CD4-positive, alpha-beta T cell (primary cell): ENCODE measurements at regions not wholly inside any gene's neighbourhood (a gene's known extent, or its start where the extent isn't known, plus 50 kb on each side); places are given as distances from the start of the nearest gene placed in this dataset.

Experiments used
- ATAC-seq: fragments of 200-7000 bp; cut with Tn5 transposase; one replicate; pipeline ENCODE4 v1.10.0; 2022; ENCODE audit warnings: mild to moderate bottlenecking; ENCODE audit not compliant: poor library complexity
- CTCF ChIA-PET: fragments of 350-600 bp; sonication (Branson Sonifier 250); formaldehyde crosslinking; loops from one replicate; lab custom pipeline; 2021; ENCODE audit warnings: antibody characterized with exemption, inconsistent platforms; lab: Charles Lee
- POLR2A ChIA-PET: fragments of 350-600 bp; sonication (Branson Sonifier 250); formaldehyde crosslinking; loops from one replicate; lab custom pipeline; 2021; ENCODE audit warnings: antibody characterized with exemption, inconsistent platforms; lab: Charles Lee
- DNase-seq, 14 experiments: peaks; one replicate each; pipeline ENCODE4 v3.0.0-alpha.2; 2013 to 2020; ENCODE audit warnings: mixed read lengths in 2 of 14
- H3K27ac ChIP-seq, 2 donors: one replicate each; pipeline versions ENCODE4 v1.5.1 to v1.7.0; 2013; ENCODE audit warnings: low read length in 2 of 2, low read depth in 1 of 2, mild to moderate bottlenecking in 1 of 2
- H3K27me3 ChIP-seq, 2 experiments: 1 replicate in 1 of 2; 2 replicates in 1 of 2; pipeline versions ENCODE4 v1.6.1 to v1.7.0; 2013; ENCODE audit warnings: low read length in 2 of 2, control low read depth in 1 of 2, mild to moderate bottlenecking in 1 of 2, moderate library complexity in 1 of 2; ENCODE audit not compliant: insufficient read depth in 2 of 2, control insufficient read depth in 1 of 2
- H3K36me3 ChIP-seq: one replicate; pipeline ENCODE4 v1.6.1; 2013; ENCODE audit warnings: low read length, control low read depth; ENCODE audit not compliant: insufficient read depth
- H3K4me1 ChIP-seq: one replicate; pipeline ENCODE4 v1.6.1; 2013; ENCODE audit warnings: low read length, control low read depth; ENCODE audit not compliant: insufficient read depth
- H3K4me3 ChIP-seq: one replicate; pipeline ENCODE4 v1.5.1; 2013; ENCODE audit warnings: mild to moderate bottlenecking, low read length, moderate library complexity
- H3K9me3 ChIP-seq, 2 experiments: 1 replicate in 1 of 2; 2 replicates in 1 of 2; pipeline versions ENCODE4 v1.6.1 to v1.7.0; 2013; ENCODE audit warnings: low read length in 2 of 2, mild to moderate bottlenecking in 2 of 2, control low read depth in 1 of 2, moderate library complexity in 1 of 2; ENCODE audit not compliant: control insufficient read depth in 1 of 2, insufficient read depth in 1 of 2
- H3K27ac Mint-ChIP-seq: one replicate; pipeline ENCODE4 v1.8.0; 2020; ENCODE audit warnings: mixed read lengths
- H3K27me3 Mint-ChIP-seq: one replicate; pipeline ENCODE4 v1.8.0; 2021; ENCODE audit warnings: mixed read lengths
- H3K36me3 Mint-ChIP-seq: one replicate; pipeline ENCODE4 v1.8.0; 2021; ENCODE audit warnings: low read depth, mixed read lengths
- H3K4me1 Mint-ChIP-seq: one replicate; pipeline ENCODE4 v1.8.0; 2021; ENCODE audit warnings: low read depth, mixed read lengths
- H3K4me3 Mint-ChIP-seq: one replicate; pipeline ENCODE4 v1.8.0; 2020; ENCODE audit warnings: mild to moderate bottlenecking, mixed read lengths
- H3K9me3 Mint-ChIP-seq: one replicate; pipeline ENCODE4 v1.8.0; 2020; ENCODE audit warnings: mixed read lengths
- CTCF ChIP-seq: fragments of 200-600 bp; IDR thresholded peaks from one replicate; pipeline ENCODE4 v1.8.0; 2022; ENCODE audit warnings: antibody characterized with exemption, mild to moderate bottlenecking
- intact Hi-C, 2 experiments: fragments of 100-400 bp; cut with DNase I in 1 of 2; cut with micrococcal nuclease in 1 of 2; formaldehyde crosslinking; loops; one replicate each; pipeline versions ENCODE4 v1.15.1 to v1.9.0; 2023 to 2025; cut with DNase I, micrococcal nuclease

GRCh38 chr15:97023488-97023844, 693.0 kb downstream of the NR2F2 start:
- H3K4me1 Mint-ChIP-seq = no peaks in the 10 kb centered on the region
- peaks cover 0 to 2% of the 10 kb centered on the region in 2 experiments for H3K9me3 ChIP-seq
- intact Hi-C loops = no loop called here
- no peaks in the 10 kb centered on the region for H3K36me3 Mint-ChIP-seq
- no peak overlapping the region for H3K27ac ChIP-seq
- H3K36me3 ChIP-seq = no peaks in the 10 kb centered on the region
- ATAC-seq (no peak), DNase-seq (no peak)
- H3K4me3 Mint-ChIP-seq = no peak overlapping the region
- no peak for TF ChIP-seq CTCF
- CTCF ChIA-PET = no interaction called here
- POLR2A ChIA-PET = no interaction called here
- H3K27me3 ChIP-seq = no peaks in the 10 kb centered on the region
- no peak overlapping the region for H3K27ac Mint-ChIP-seq
- no peak overlapping the region for H3K4me3 ChIP-seq
- H3K27me3 Mint-ChIP-seq = no peaks in the 10 kb centered on the region
- H3K9me3 Mint-ChIP-seq = peaks cover 12% of the 10 kb centered on the region
- no peaks in the 10 kb centered on the region for H3K4me1 ChIP-seq

- Histone ChIP-seq H3K4me3 (no peak overlapping the region), H3K36me3 (no peaks in the 10 kb centered on the region), H3K27ac (no peak overlapping the region), H3K4me1 (no peaks in the 10 kb centered on the region), H3K27me3 (no peaks in the 10 kb centered on the region), H3K9me3 (peaks cover 4 to 9% of the 10 kb centered on the region in 2 experiments)
- ATAC-seq (no peak), DNase-seq (no peak)
- TF ChIP-seq CTCF = no peak
- H3K27me3 Mint-ChIP-seq = no peaks in the 10 kb centered on the region
- H3K9me3 Mint-ChIP-seq = peaks cover 9% of the 10 kb centered on the region
- ChIA-PET CTCF (no interaction called here), POLR2A (no interaction called here)
- intact Hi-C loops = no loop called here
- H3K27ac Mint-ChIP-seq = no peak overlapping the region
- no peaks in the 10 kb centered on the region for H3K36me3 Mint-ChIP-seq
- H3K4me3 Mint-ChIP-seq = no peak overlapping the region
- no peaks in the 10 kb centered on the region for H3K4me1 Mint-ChIP-seq
Measured at GRCh38 chr15:97026781-97027180, 696.3 kb downstream of the NR2F2 start.

- no peaks in the 10 kb centered on the region for H3K4me1 ChIP-seq
- H3K36me3 ChIP-seq = no peaks in the 10 kb centered on the region
- H3K4me3 ChIP-seq = no peak overlapping the region
- Mint-ChIP-seq H3K4me3 (no peak overlapping the region), H3K36me3 (no peaks in the 10 kb centered on the region), H3K27ac (no peak overlapping the region), H3K9me3 (peaks cover 9% of the 10 kb centered on the region), H3K27me3 (no peaks in the 10 kb centered on the region), H3K4me1 (no peaks in the 10 kb centered on the region)
- peaks cover 4 to 9% of the 10 kb centered on the region in 2 experiments for H3K9me3 ChIP-seq
- no peak overlapping the region for H3K27ac ChIP-seq
- no peaks in the 10 kb centered on the region for H3K27me3 ChIP-seq
- no peak for TF ChIP-seq CTCF
- ATAC-seq (no peak), DNase-seq (no peak)
- ChIA-PET CTCF (no interaction called here), POLR2A (no interaction called here)
- intact Hi-C loops = no loop called here
Measured at GRCh38 chr15:97027772-97028171, 697.3 kb downstream of the NR2F2 start.
